ENCODE measurements at regions not wholly inside any gene's neighbourhood (a gene's known extent, or its start where the extent isn't known, plus 50 kb on each side); places are given as distances from the start of the nearest gene placed in this dataset.

- no peaks in the 10 kb centered on the region for H3K36me3 Mint-ChIP-seq (ENCODE audit: low read depth)
- H3K27ac Mint-ChIP-seq, result peak overlapping the region; percentile 51 to 73 (median 71)
- H3K4me1 Mint-ChIP-seq, result no peaks in the 10 kb centered on the region
- H3K4me3 Mint-ChIP-seq, result no peak overlapping the region
- no peak for TF ChIP-seq CTCF (IDR thresholded peaks at IDR 0.05; ENCODE audit: unreplicated experiment in 3 of 3)
- no peaks in the 10 kb centered on the region for H3K27me3 Mint-ChIP-seq (ENCODE audit: low read depth)
- H3K9me3 Mint-ChIP-seq, result no peaks in the 10 kb centered on the region
Measured at GRCh38 chr4:165774326-165774725, 98.7 kb upstream of the TLL1 start.

GRCh38 chr4:165779950-165780670, 92.9 kb upstream of the TLL1 start:
- H3K27me3 Mint-ChIP-seq (ENCODE audit: low read depth), result no peaks in the 10 kb centered on the region

DNA sequence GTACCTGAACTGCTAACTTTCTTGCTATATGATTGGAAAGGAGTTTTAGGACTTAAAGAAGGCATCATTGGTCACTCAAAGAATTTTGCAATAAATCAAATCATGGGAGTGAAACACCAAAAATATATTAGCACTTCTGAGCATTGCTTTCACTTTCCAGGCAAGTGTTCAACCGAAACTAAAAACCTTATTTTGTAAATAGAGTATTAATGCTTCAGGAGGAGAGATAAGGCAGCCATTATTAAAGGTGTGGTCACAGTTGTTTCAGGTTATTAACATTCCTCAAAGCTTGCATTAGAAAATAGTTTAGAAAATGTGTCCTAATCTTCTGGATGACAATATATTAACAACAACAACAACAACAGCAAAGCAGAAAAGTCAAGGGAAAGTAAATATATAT, 92.3 kb upstream of the TLL1 start:
- Mint-ChIP-seq H3K27me3 (ENCODE audit: low read depth) (no peaks in the 10 kb centered on the region), H3K4me3 (no peak overlapping the region), H3K36me3 (ENCODE audit: low read depth) (no peaks in the 10 kb centered on the region), H3K9me3 (no peaks in the 10 kb centered on the region), H3K27ac (no peak overlapping the region), H3K4me1 (peaks cover 13% of the 10 kb centered on the region)
- TF ChIP-seq CTCF (IDR thresholded peaks at IDR 0.05; ENCODE audit: unreplicated experiment in 3 of 3), result no peak

More at GRCh38 chr4:165779950-165780670, 92.9 kb upstream of the TLL1 start:
- H3K4me3 Mint-ChIP-seq, result no peak overlapping the region
- H3K4me1 Mint-ChIP-seq, result peaks cover 13% of the 10 kb centered on the region
- no peaks in the 10 kb centered on the region for H3K36me3 Mint-ChIP-seq (ENCODE audit: low read depth)
- no peaks in the 10 kb centered on the region for H3K9me3 Mint-ChIP-seq
- H3K27ac Mint-ChIP-seq, result no peak overlapping the region
- TF ChIP-seq CTCF (IDR thresholded peaks at IDR 0.05; ENCODE audit: unreplicated experiment in 3 of 3), result no peak

DNA sequence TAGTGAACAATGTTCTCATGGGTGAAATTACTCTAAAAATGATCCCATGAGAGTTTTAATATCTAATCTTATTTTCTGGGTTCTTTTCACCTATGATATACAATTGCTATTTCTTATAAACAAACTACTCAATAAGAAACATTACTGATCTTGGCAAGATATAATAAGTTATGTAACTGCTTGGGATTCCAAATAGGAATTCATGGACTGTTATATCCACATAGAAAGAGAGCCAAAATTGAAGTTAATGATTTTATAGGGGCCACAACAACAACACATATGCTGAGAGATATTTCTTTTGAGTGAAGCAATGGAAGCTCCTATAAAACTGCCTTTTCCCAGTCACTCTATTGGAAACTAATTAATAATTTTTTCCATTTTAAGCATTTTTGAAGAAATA, 90.4 kb upstream of the TLL1 start:
- Mint-ChIP-seq H3K27me3 (ENCODE audit: low read depth) (no peaks in the 10 kb centered on the region), H3K4me3 (no peak overlapping the region), H3K27ac (no peak overlapping the region), H3K4me1 (peaks cover 15% of the 10 kb centered on the region), H3K9me3 (no peaks in the 10 kb centered on the region), H3K36me3 (ENCODE audit: low read depth) (no peaks in the 10 kb centered on the region)
- TF ChIP-seq CTCF (IDR thresholded peaks at IDR 0.05; ENCODE audit: unreplicated experiment in 3 of 3), result no peak

GRCh38 chr4:165783626-165784025, 89.4 kb upstream of the TLL1 start:
- H3K27me3 Mint-ChIP-seq (ENCODE audit: low read depth), result no peaks in the 10 kb centered on the region
- no peaks in the 10 kb centered on the region for H3K9me3 Mint-ChIP-seq
- H3K36me3 Mint-ChIP-seq (ENCODE audit: low read depth), result no peaks in the 10 kb centered on the region
- TF ChIP-seq CTCF (IDR thresholded peaks at IDR 0.05; ENCODE audit: unreplicated experiment in 3 of 3), result no peak
- H3K27ac Mint-ChIP-seq, result no peak overlapping the region
- H3K4me3 Mint-ChIP-seq, result no peak overlapping the region
- H3K4me1 Mint-ChIP-seq, result peaks cover 24% of the 10 kb centered on the region

DNA sequence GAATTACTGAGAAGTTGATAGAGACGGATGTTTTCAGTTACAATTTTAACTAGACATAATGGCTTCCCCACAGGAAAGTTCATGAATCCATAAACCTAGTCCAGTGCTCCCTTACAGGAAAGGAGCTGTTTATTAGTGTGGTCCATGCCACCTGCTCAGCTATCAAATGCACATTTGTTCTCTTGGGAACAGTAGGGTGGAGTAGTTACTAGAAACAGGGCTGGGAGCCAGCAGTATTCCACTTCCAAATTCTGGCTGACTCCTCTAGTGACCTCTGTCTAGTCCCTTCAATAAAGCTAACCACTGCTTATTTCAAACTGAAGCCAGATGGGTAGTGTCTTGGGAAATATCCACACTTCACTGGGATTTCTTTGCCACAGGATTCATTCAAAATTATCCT, 88.4 kb upstream of the TLL1 start:
- H3K9me3 Mint-ChIP-seq, result no peaks in the 10 kb centered on the region
- TF ChIP-seq CTCF (IDR thresholded peaks at IDR 0.05; ENCODE audit: unreplicated experiment in 3 of 3), result no peak
- H3K36me3 Mint-ChIP-seq (ENCODE audit: low read depth), result no peaks in the 10 kb centered on the region
- peaks cover 25% of the 10 kb centered on the region for H3K4me1 Mint-ChIP-seq
- H3K27me3 Mint-ChIP-seq (ENCODE audit: low read depth), result no peaks in the 10 kb centered on the region
- no peak overlapping the region for H3K4me3 Mint-ChIP-seq
- no peak overlapping the region for H3K27ac Mint-ChIP-seq
